HEK293 (cell line): ENCODE measurements at regions not wholly inside any gene's neighbourhood (a gene's known extent, or its start where the extent isn't known, plus 50 kb on each side); places are given as distances from the start of the nearest gene placed in this dataset.

Source experiments
- CTCF ChIA-PET: fragments of 350-600 bp; formaldehyde crosslinking; extraction: SDS; loops from one replicate; lab custom pipeline; 2021; ENCODE audit warnings: antibody characterized with exemption; lab: Yijun Ruan, JAX
- POLR2A ChIA-PET: fragments of 300-600 bp; formaldehyde crosslinking; extraction: SDS; loops from one replicate; lab custom pipeline; 2020; ENCODE audit warnings: antibody characterized with exemption, inconsistent platforms; lab: Yijun Ruan, JAX
- H3K27ac ChIP-seq: fragments of 200-500 bp; sonication (Bioruptor generic); 2 replicates; pipeline ENCODE4 v1.5.1; 2014; ENCODE audit warnings: low read depth, low read length, control low read depth, inconsistent platforms; ENCODE audit errors: extremely low read depth
- H3K36me3 ChIP-seq, 2 experiments: fragments of 200-500 bp in 1 of 2; sonication (Bioruptor generic) in 1 of 2; 1 replicate in 1 of 2; 2 replicates in 1 of 2; pipeline ENCODE4 v1.5.1; 2014 to 2017; ENCODE audit warnings: inconsistent platforms in 2 of 2, low read length in 2 of 2; ENCODE audit not compliant: control insufficient read depth in 2 of 2, insufficient read depth in 1 of 2
- H3K4me1 ChIP-seq: fragments of 200-500 bp; sonication (Bioruptor generic); 2 replicates; pipeline ENCODE4 v1.5.1; 2014; ENCODE audit warnings: mild to moderate bottlenecking, low read length, inconsistent platforms; ENCODE audit not compliant: control insufficient read depth, insufficient read depth
- H3K4me3 ChIP-seq: 2 replicates; pipeline ENCODE4 v1.5.1; 2011; ENCODE audit warnings: low read depth, mild to moderate bottlenecking, control low read depth, low read length, moderate library complexity
- H3K9me3 ChIP-seq: fragments of 200-500 bp; sonication (Bioruptor generic); 2 replicates; pipeline ENCODE4 v1.5.1; 2014; ENCODE audit warnings: low read depth, low read length, inconsistent platforms; ENCODE audit not compliant: control insufficient read depth, insufficient read depth
- CTCF ChIP-seq: fragments of 450-650 bp; formaldehyde crosslinking; IDR thresholded peaks from 2 replicates; pipeline ENCODE4 v1.5.1; 2016; ENCODE audit warnings: missing biosample characterization, missing genetic modification characterization
- HIC1 ChIP-seq: fragments of 450-650 bp; formaldehyde crosslinking; IDR thresholded peaks from 2 replicates; pipeline ENCODE4 v1.5.1; 2016; ENCODE audit warnings: missing biosample characterization, missing genetic modification characterization
- INSM2 ChIP-seq: fragments of 450-650 bp; formaldehyde crosslinking; IDR thresholded peaks from 2 replicates; pipeline ENCODE4 v1.5.1; 2016; ENCODE audit warnings: missing biosample characterization, missing genetic modification characterization
- KLF10 ChIP-seq: fragments of 450-650 bp; IDR thresholded peaks from 2 replicates; pipeline ENCODE4 v1.5.1; 2018; ENCODE audit warnings: missing biosample characterization, mild to moderate bottlenecking, missing genetic modification characterization
- OSR2 ChIP-seq: fragments of 450-650 bp; formaldehyde crosslinking; IDR thresholded peaks from 2 replicates; pipeline ENCODE4 v1.5.1; 2016; ENCODE audit warnings: missing biosample characterization, missing genetic modification characterization
- PRDM6 ChIP-seq: fragments of 450-650 bp; formaldehyde crosslinking; IDR thresholded peaks from 2 replicates; pipeline ENCODE4 v1.5.1; 2017; ENCODE audit warnings: missing biosample characterization, missing genetic modification characterization
- REST ChIP-seq: fragments of 450-650 bp; formaldehyde crosslinking; IDR thresholded peaks from 2 replicates; pipeline ENCODE4 v1.5.1; 2016; ENCODE audit warnings: missing biosample characterization, missing genetic modification characterization
- TRIM28 ChIP-seq: IDR thresholded peaks from 2 replicates; pipeline ENCODE4 v1.6.1; 2011; ENCODE audit warnings: low read length, control low read depth, borderline replicate concordance
- ZBTB10 ChIP-seq: fragments of 450-650 bp; formaldehyde crosslinking; IDR thresholded peaks from 2 replicates; pipeline ENCODE4 v1.5.1; 2016; ENCODE audit warnings: missing biosample characterization, missing genetic modification characterization
- ZBTB20 ChIP-seq: fragments of 450-650 bp; formaldehyde crosslinking; IDR thresholded peaks from 2 replicates; pipeline ENCODE4 v1.5.1; 2016; ENCODE audit warnings: missing biosample characterization, missing genetic modification characterization
- ZEB2 ChIP-seq: fragments of 450-650 bp; formaldehyde crosslinking; IDR thresholded peaks from 2 replicates; pipeline ENCODE4 v1.5.1; 2016; ENCODE audit warnings: missing biosample characterization, missing genetic modification characterization
- ZFP37 ChIP-seq: fragments of 450-650 bp; formaldehyde crosslinking; IDR thresholded peaks from 2 replicates; pipeline ENCODE4 v1.5.1; 2016; ENCODE audit warnings: missing biosample characterization, missing genetic modification characterization
- ZNF169 ChIP-seq: fragments of 450-650 bp; formaldehyde crosslinking; IDR thresholded peaks from 2 replicates; pipeline ENCODE4 v1.5.1; 2016; ENCODE audit warnings: missing biosample characterization, missing genetic modification characterization
- ZNF302 ChIP-seq: fragments of 450-650 bp; formaldehyde crosslinking; IDR thresholded peaks from 2 replicates; pipeline ENCODE4 v1.5.1; 2016; ENCODE audit warnings: missing biosample characterization, missing genetic modification characterization, low read depth
- ZNF335 ChIP-seq: fragments of 450-650 bp; formaldehyde crosslinking; conservative IDR thresholded peaks from 2 replicates; pipeline ENCODE4 v1.5.1; 2016; ENCODE audit warnings: missing biosample characterization, missing genetic modification characterization
- ZNF341 ChIP-seq: fragments of 450-650 bp; formaldehyde crosslinking; IDR thresholded peaks from 2 replicates; pipeline ENCODE4; 2016; ENCODE audit warnings: low read depth, missing biosample characterization, missing genetic modification characterization
- ZNF404 ChIP-seq: fragments of 450-650 bp; formaldehyde crosslinking; IDR thresholded peaks from 2 replicates; pipeline ENCODE4 v1.5.1; 2017; ENCODE audit warnings: missing biosample characterization, missing genetic modification characterization
- ZNF530 ChIP-seq: fragments of 450-650 bp; formaldehyde crosslinking; IDR thresholded peaks from 2 replicates; pipeline ENCODE4 v1.5.1; 2016; ENCODE audit warnings: low read depth, missing biosample characterization, missing genetic modification characterization
- ZNF560 ChIP-seq: fragments of 450-650 bp; formaldehyde crosslinking; IDR thresholded peaks from 2 replicates; pipeline ENCODE4 v1.5.1; 2017; ENCODE audit warnings: missing biosample characterization, missing genetic modification characterization, borderline replicate concordance
- ZNF580 ChIP-seq: fragments of 450-650 bp; formaldehyde crosslinking; IDR thresholded peaks from 2 replicates; pipeline ENCODE4 v1.5.1; 2016; ENCODE audit warnings: missing biosample characterization, missing genetic modification characterization
- ZNF658 ChIP-seq: fragments of 450-650 bp; formaldehyde crosslinking; IDR thresholded peaks from 2 replicates; pipeline ENCODE4; 2016; ENCODE audit warnings: missing biosample characterization, missing genetic modification characterization
- ZNF707 ChIP-seq: fragments of 450-650 bp; formaldehyde crosslinking; IDR thresholded peaks from 2 replicates; pipeline ENCODE4 v1.5.1; 2016; ENCODE audit warnings: missing biosample characterization, missing genetic modification characterization

GRCh38 chr16:55055262-55055661, 124.6 kb downstream of the IRX5 start (continued):
- TF ChIP-seq REST (tag by site-specific recombination) (no peak), OSR2 (tag by site-specific recombination) (no peak), ZNF658 (tag by site-specific recombination) (no peak), ZFP37 (tag by site-specific recombination) (no peak), TRIM28 (no peak), ZBTB10 (no peak), ZNF341 (tag by site-specific recombination) (no peak), ZNF302 (tag by site-specific recombination) (no peak), ZNF169 (tag by site-specific recombination) (no peak)

- Histone ChIP-seq H3K4me3 (peak overlapping the region; percentile 3; the same call in 1 of the 2 replicates), H3K9me3 (no peaks in the 10 kb centered on the region), H3K36me3 (no peaks in the 10 kb centered on the region), H3K4me1 (no peaks in the 10 kb centered on the region; the same call in 1 of the 2 replicates), H3K27ac (no peak overlapping the region)
- CTCF ChIA-PET, result no interaction called here
- POLR2A ChIA-PET, result no interaction called here
- TF ChIP-seq PRDM6 (tag by site-specific recombination) (no peak), ZNF404 (no peak), CTCF (tag by site-specific recombination) (peak; percentile 43; the same call in 1 of the 2 replicates), ZNF580 (no peak), ZNF335 (tag by site-specific recombination) (peak; percentile 80), HIC1 (tag by site-specific recombination) (no peak), ZEB2 (tag by site-specific recombination) (no peak), ZNF530 (tag by site-specific recombination) (0 out of 2 replicates have a peak, but pooled peaks have one; percentile 12), ZBTB20 (tag by site-specific recombination) (peak; percentile 100), KLF10 (tag by site-specific recombination) (no peak), ZNF560 (tag by site-specific recombination) (peak; percentile 91), ZNF707 (tag by site-specific recombination) (no peak), INSM2 (tag by site-specific recombination) (no peak)
These were observed 126.1 kb downstream of the IRX5 start for GRCh38 chr16:55056585-55057401.
